Glutamatergic neuron (in vitro differentiated cells): ENCODE measurements at regions not wholly inside any gene's neighbourhood (a gene's known extent, or its start where the extent isn't known, plus 50 kb on each side); places are given as distances from the start of the nearest gene placed in this dataset.

Experiments
- DNase-seq: peaks from one replicate; pipeline ENCODE4 v3.0.0; 2022
- H3K27ac Mint-ChIP-seq: one replicate; pipeline ENCODE4 v1.8.0; 2020; ENCODE audit warnings: mild to moderate bottlenecking, mixed read lengths, inconsistent platforms; ENCODE audit not compliant: unreplicated experiment
- H3K27me3 Mint-ChIP-seq: one replicate; pipeline ENCODE4 v1.8.0; 2020; ENCODE audit warnings: mild to moderate bottlenecking, moderate library complexity, mixed read lengths, inconsistent platforms; ENCODE audit not compliant: unreplicated experiment
- H3K36me3 Mint-ChIP-seq: one replicate; pipeline ENCODE4 v1.8.0; 2020; ENCODE audit warnings: mild to moderate bottlenecking, mixed read lengths, inconsistent platforms; ENCODE audit not compliant: unreplicated experiment
- H3K4me1 Mint-ChIP-seq: one replicate; pipeline ENCODE4 v1.8.0; 2020; ENCODE audit warnings: mild to moderate bottlenecking, low read depth, mixed read lengths, inconsistent platforms; ENCODE audit not compliant: unreplicated experiment
- H3K4me3 Mint-ChIP-seq: one replicate; pipeline ENCODE4 v1.8.0; 2020; ENCODE audit warnings: mild to moderate bottlenecking, mixed read lengths, inconsistent platforms; ENCODE audit not compliant: unreplicated experiment
- H3K9me3 Mint-ChIP-seq: one replicate; pipeline ENCODE4 v1.8.0; 2020; ENCODE audit warnings: mild to moderate bottlenecking, moderate library complexity, mixed read lengths, inconsistent platforms; ENCODE audit not compliant: unreplicated experiment
- TF ChIP-seq, protein P1 (sequence below): fragments of 200-600 bp; sonication (generic); IDR thresholded peaks from one replicate; pipeline ENCODE4 v1.5.0; 2021; ENCODE audit not compliant: partially characterized antibody, unreplicated experiment

DNA sequence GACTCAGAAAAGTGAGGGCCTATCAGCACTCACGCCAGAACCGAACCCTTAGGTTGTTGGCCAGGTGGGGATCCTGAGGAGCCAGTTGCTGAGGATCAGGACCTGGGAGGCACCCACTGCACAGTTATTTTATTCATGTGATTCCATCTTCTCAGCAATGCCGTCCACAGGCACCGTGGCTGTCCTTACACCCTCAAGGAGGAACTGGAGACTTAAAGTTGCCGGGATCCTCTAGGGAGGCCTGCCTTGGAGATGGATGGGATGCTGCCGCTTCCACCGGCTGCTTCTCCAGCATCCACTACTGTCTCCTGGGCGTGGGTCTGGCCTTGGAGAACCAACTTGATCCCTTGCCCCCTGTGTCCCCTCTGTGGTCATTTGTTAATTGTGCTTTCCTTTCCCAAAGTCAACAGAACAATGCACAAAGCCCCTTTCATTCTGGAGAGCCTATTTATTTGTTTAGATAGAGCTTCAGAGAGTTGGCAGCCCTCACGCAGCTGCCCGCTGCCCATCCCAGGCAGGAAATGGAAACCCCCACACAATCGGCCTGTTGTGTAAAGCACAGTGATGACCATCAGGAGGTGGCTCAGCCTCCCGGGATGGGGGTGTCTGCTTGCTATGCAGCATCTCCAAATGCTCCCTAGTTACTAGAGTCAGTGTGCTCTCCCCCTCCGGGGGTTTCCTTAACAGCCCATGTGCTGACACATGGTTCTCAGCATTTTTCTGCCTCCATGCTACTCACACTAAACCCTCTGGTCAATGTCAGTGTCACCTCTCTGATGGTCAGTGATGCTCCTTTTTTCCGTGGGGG lies 52.9 kb upstream of the IGFBP3 start:
- H3K4me3 Mint-ChIP-seq = no peak overlapping the region
- H3K9me3 Mint-ChIP-seq = peaks cover 9% of the 10 kb centered on the region
- H3K27me3 Mint-ChIP-seq = peaks cover 9% of the 10 kb centered on the region
- H3K27ac Mint-ChIP-seq = no peak overlapping the region
- no peaks in the 10 kb centered on the region for H3K36me3 Mint-ChIP-seq
- no peak for DNase-seq
- TF ChIP-seq, protein P1, sequence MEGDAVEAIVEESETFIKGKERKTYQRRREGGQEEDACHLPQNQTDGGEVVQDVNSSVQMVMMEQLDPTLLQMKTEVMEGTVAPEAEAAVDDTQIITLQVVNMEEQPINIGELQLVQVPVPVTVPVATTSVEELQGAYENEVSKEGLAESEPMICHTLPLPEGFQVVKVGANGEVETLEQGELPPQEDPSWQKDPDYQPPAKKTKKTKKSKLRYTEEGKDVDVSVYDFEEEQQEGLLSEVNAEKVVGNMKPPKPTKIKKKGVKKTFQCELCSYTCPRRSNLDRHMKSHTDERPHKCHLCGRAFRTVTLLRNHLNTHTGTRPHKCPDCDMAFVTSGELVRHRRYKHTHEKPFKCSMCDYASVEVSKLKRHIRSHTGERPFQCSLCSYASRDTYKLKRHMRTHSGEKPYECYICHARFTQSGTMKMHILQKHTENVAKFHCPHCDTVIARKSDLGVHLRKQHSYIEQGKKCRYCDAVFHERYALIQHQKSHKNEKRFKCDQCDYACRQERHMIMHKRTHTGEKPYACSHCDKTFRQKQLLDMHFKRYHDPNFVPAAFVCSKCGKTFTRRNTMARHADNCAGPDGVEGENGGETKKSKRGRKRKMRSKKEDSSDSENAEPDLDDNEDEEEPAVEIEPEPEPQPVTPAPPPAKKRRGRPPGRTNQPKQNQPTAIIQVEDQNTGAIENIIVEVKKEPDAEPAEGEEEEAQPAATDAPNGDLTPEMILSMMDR = no peak
- peaks cover 8% of the 10 kb centered on the region for H3K4me1 Mint-ChIP-seq

DNA sequence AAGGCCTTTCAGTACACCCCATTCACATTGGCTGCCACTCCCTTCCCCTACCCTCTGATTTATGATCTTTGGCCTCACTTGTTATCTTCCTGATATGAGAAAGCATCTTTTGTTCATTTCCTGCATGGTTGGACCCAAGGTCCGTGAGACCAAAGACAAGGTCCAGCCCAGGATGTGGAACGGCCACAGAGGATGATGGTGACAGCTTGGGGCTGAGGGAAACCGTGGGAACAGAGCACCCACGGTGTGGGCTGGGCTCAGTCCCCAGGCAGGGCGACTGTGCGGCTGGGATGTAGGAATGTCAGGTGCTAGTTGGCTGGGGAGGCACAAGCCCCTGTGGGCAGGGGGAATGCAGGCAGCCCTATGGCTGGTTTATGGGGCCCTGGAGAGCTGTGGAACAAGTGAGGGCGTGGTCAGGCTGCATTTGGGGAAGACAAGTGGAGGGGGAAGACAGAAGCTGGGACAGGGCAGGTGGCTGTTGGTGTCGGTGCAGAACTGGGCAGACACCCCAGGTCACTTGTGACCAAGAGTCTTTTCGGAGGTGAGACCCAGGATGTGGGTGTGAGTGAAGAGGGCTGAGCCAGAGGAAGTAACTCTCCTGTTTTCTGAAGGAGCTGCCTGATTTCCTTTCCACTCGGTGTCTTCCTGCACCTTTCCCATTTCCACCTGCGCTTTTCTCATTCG lies 51.7 kb upstream of the IGFBP3 start:
- H3K27ac Mint-ChIP-seq = no peak overlapping the region
- peaks cover 11% of the 10 kb centered on the region for H3K9me3 Mint-ChIP-seq
- H3K4me3 Mint-ChIP-seq = no peak overlapping the region
- H3K36me3 Mint-ChIP-seq = no peaks in the 10 kb centered on the region
- no peak for DNase-seq
- TF ChIP-seq, protein P1 = no peak
- peaks cover 8% of the 10 kb centered on the region for H3K4me1 Mint-ChIP-seq
- peaks cover 9% of the 10 kb centered on the region for H3K27me3 Mint-ChIP-seq

DNA sequence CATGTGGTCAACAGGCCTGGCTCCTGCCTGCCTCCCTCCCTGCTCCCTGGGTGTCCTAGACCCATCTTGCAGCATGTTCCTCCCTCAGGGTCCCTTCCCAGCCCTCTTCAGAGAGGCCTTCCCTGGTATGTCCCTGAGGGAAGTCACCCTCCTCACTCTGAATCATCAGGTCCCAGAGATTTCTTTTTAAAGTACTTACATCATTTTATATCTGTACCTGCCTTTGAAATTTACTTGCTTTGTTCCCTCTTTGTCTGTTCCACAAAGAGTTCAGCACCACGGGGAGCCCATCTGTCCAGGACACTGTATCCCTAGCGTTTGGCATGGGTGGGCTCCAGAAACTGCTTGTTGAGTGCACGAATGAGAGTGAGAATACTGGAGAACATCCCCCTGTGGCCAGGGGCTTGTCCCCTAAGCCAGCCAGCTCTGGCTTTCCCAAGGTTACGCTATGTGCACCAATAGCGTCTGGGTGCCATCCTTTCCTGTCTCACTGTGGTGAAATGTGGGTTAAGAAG lies 50.6 kb upstream of the IGFBP3 start:
- Mint-ChIP-seq H3K36me3 (no peaks in the 10 kb centered on the region), H3K27ac (no peak overlapping the region), H3K4me3 (no peak overlapping the region), H3K27me3 (peaks cover 9% of the 10 kb centered on the region), H3K4me1 (peaks cover 8% of the 10 kb centered on the region), H3K9me3 (peaks cover 11% of the 10 kb centered on the region)
- no peak for DNase-seq
- TF ChIP-seq, protein P1 = no peak

DNA sequence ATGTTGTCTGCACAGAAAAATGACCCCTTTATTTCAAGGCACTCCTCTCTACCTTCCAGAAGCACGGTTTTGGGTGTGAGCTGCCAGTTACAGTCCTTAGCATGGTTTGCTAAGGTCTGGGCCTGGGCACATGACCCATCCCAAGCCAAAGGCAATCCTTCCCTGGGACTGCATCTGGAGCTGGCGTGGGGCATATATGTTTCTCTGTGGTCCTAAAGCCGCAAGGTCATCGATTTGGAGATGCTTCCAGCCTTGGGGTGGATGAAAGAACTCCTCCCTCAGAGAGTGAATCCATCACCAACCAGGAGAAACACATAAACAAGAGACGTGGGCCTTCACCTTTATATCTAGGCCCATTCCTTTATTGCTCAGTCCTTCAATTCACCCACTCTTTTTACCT lies 50.1 kb upstream of the IGFBP3 start:
- Mint-ChIP-seq H3K27ac (no peak overlapping the region), H3K27me3 (peaks cover 9% of the 10 kb centered on the region)

More for the DNA sequence above, 50.1 kb upstream of the IGFBP3 start:
- Mint-ChIP-seq H3K4me3 (no peak overlapping the region), H3K36me3 (no peaks in the 10 kb centered on the region), H3K9me3 (peaks cover 11% of the 10 kb centered on the region), H3K4me1 (peaks cover 8% of the 10 kb centered on the region)
- no peak for DNase-seq
- TF ChIP-seq, protein P1 = no peak
